GM21619 (cell line): ENCODE measurements at regions not wholly inside any gene's neighbourhood (a gene's known extent, or its start where the extent isn't known, plus 50 kb on each side); places are given as distances from the start of the nearest gene placed in this dataset.
"Not testable (repeated sequence)": the region's sequence is repeated elsewhere in the genome, so short reads cannot be mapped to it uniquely, and the experiment has no call there.

Experiments used
- ATAC-seq: cut with Tn5 transposase; IDR thresholded peaks from one replicate; pipeline ENCODE4 v1.9.1; 2021; ENCODE audit not compliant: unreplicated experiment

GRCh38 chr9:18261181-18261580 is 212.8 kb upstream of the ADAMTSL1 start:
- ATAC-seq: no peak

- ATAC-seq: no peak
Measured at GRCh38 chr9:18263377-18263776, 210.6 kb upstream of the ADAMTSL1 start.

GRCh38 chr9:18268381-18268780 is 205.6 kb upstream of the ADAMTSL1 start:
- ATAC-seq: no peak

- ATAC-seq: no peak
Measured at GRCh38 chr9:18269561-18269960, 204.4 kb upstream of the ADAMTSL1 start.

GRCh38 chr9:18274693-18275092 is 199.3 kb upstream of the ADAMTSL1 start:
- no peak for ATAC-seq

- ATAC-seq: no peak
Measured at GRCh38 chr9:18275313-18275990, 198.5 kb upstream of the ADAMTSL1 start.

- ATAC-seq: no peak
Measured at GRCh38 chr9:18281291-18281690, 192.7 kb upstream of the ADAMTSL1 start.

- no peak for ATAC-seq
Measured at GRCh38 chr9:18294229-18294628, 179.7 kb upstream of the ADAMTSL1 start.

GRCh38 chr9:18296702-18297055 is 177.3 kb upstream of the ADAMTSL1 start:
- ATAC-seq: no peak

- no peak for ATAC-seq
Measured at GRCh38 chr9:18297056-18297841, 176.7 kb upstream of the ADAMTSL1 start.

- no peak for ATAC-seq
Measured at GRCh38 chr9:18299449-18299848, 174.5 kb upstream of the ADAMTSL1 start.

- not testable (repeated sequence) for ATAC-seq
Measured at GRCh38 chr9:18305167-18305806, 168.7 kb upstream of the ADAMTSL1 start.

- no peak for ATAC-seq
Measured at GRCh38 chr9:18314316-18314715, 159.6 kb upstream of the ADAMTSL1 start.

- no peak for ATAC-seq
Measured at GRCh38 chr9:18317896-18318295, 156.1 kb upstream of the ADAMTSL1 start.

GRCh38 chr9:18319918-18320445 is 154.0 kb upstream of the ADAMTSL1 start:
- ATAC-seq: no peak

GRCh38 chr9:18324928-18325745 is 148.8 kb upstream of the ADAMTSL1 start:
- no peak for ATAC-seq

GRCh38 chr9:18325746-18326011 is 148.3 kb upstream of the ADAMTSL1 start:
- not testable (repeated sequence) for ATAC-seq

GRCh38 chr9:18327121-18327520 is 146.8 kb upstream of the ADAMTSL1 start:
- no peak for ATAC-seq

GRCh38 chr9:18330401-18331309 is 143.3 kb upstream of the ADAMTSL1 start:
- no peak for ATAC-seq

GRCh38 chr9:18331310-18331684 is 142.7 kb upstream of the ADAMTSL1 start:
- ATAC-seq: no peak
